Activated T-helper 2 cell treated with anti-CD3 and anti-CD28 coated beads, Interferon-gamma antibody, Interleukin-2, Interleukin-4, amounts not matched to agents 10 μg/mL and 5 μg/mL and 100 μg/mL, durations not matched to agents 14 hours and 24 hours and 36 hours (primary cell): ENCODE measurements at regions not wholly inside any gene's neighbourhood (a gene's known extent, or its start where the extent isn't known, plus 50 kb on each side); places are given as distances from the start of the nearest gene placed in this dataset.

ENCODE experiments used
- DNase-seq: peaks from one replicate; pipeline ENCODE4 v3.0.0; 2021; ENCODE audit warnings: low spot score
- H3K27ac Mint-ChIP-seq: one replicate; pipeline ENCODE4 v1.8.0; 2021; ENCODE audit warnings: mixed read lengths
- H3K27me3 Mint-ChIP-seq: one replicate; pipeline ENCODE4 v1.8.0; 2021; ENCODE audit warnings: low read depth, mixed read lengths
- H3K36me3 Mint-ChIP-seq: one replicate; pipeline ENCODE4 v1.8.0; 2021; ENCODE audit warnings: low read depth, mixed read lengths
- H3K4me1 Mint-ChIP-seq: one replicate; pipeline ENCODE4 v1.8.0; 2021; ENCODE audit warnings: low read depth, mixed read lengths
- H3K4me3 Mint-ChIP-seq: one replicate; pipeline ENCODE4 v1.8.0; 2021; ENCODE audit warnings: low read depth, mild to moderate bottlenecking, moderate library complexity, mixed read lengths
- H3K9me3 Mint-ChIP-seq: one replicate; pipeline ENCODE4 v1.8.0; 2021; ENCODE audit warnings: mixed read lengths
- intact Hi-C: fragments of 100-400 bp; cut with micrococcal nuclease; formaldehyde crosslinking; loops from one replicate; pipeline ENCODE4 v1.15.1; 2023

GRCh38 chr13:105565136-105565727 is 970.2 kb downstream of the EFNB2 start:
- Mint-ChIP-seq H3K27ac (no peak overlapping the region), H3K4me1 (no peaks in the 10 kb centered on the region), H3K36me3 (no peaks in the 10 kb centered on the region), H3K9me3 (no peaks in the 10 kb centered on the region), H3K4me3 (no peak overlapping the region), H3K27me3 (no peaks in the 10 kb centered on the region)
- intact Hi-C loops = no loop called here
- no peak for DNase-seq

GRCh38 chr13:105552078-105552477 is 983.4 kb downstream of the EFNB2 start:
- intact Hi-C loops = no loop called here
- no peak overlapping the region for H3K4me3 Mint-ChIP-seq
- no peaks in the 10 kb centered on the region for H3K9me3 Mint-ChIP-seq
- no peaks in the 10 kb centered on the region for H3K4me1 Mint-ChIP-seq
- no peaks in the 10 kb centered on the region for H3K27me3 Mint-ChIP-seq
- no peaks in the 10 kb centered on the region for H3K36me3 Mint-ChIP-seq
- H3K27ac Mint-ChIP-seq = no peak overlapping the region
- DNase-seq = no peak

DNA sequence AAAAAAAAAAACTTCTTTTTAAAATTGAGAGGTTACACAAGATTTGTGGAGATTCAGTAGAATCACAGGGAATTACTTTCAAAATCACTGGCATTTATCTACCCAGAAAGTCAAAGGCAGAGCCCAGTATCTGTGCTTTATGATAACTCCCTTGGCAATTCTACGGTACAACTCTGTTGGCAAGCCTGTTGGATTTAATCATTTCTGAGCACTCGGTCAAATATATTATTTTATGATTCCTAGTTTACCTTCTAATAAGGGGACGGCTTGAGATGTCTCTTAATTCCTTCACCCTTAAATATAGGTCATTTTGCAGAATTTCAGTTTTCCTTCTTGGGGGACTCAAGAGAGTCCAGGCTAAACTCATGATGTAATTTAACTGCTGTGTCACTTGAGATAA is 987.6 kb downstream of the EFNB2 start:
- Mint-ChIP-seq H3K9me3 (no peaks in the 10 kb centered on the region), H3K36me3 (no peaks in the 10 kb centered on the region), H3K4me3 (no peak overlapping the region), H3K27me3 (no peaks in the 10 kb centered on the region), H3K4me1 (no peaks in the 10 kb centered on the region), H3K27ac (no peak overlapping the region)
- intact Hi-C loops = no loop called here
- no peak for DNase-seq

GRCh38 chr13:105545811-105546210 is 989.7 kb downstream of the EFNB2 start:
- Mint-ChIP-seq H3K9me3 (no peaks in the 10 kb centered on the region), H3K27ac (no peak overlapping the region), H3K4me1 (no peaks in the 10 kb centered on the region), H3K27me3 (no peaks in the 10 kb centered on the region), H3K36me3 (no peaks in the 10 kb centered on the region), H3K4me3 (no peak overlapping the region)
- intact Hi-C loops = no loop called here
- DNase-seq = no peak

DNA sequence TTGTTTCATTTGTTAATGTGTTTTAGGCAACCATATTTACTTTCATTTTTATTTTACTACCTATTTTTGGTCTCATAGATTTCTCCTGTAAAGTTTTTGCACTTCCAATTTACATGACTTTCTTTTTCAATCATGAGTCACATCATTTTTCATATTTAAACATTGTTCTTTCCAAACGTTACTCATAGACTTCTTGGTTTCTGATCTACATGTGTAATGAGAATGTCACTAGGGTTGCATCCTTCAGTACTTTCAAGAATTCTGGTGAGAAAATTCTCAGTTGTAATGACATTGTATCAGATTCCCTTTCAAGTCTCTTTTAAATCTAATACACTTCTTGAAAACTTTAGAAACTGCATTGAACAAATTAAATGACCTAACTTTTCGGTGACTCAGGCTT is 991.7 kb downstream of the EFNB2 start:
- DNase-seq = no peak
- intact Hi-C loops = no loop called here
- H3K4me3 Mint-ChIP-seq = no peak overlapping the region

DNA sequence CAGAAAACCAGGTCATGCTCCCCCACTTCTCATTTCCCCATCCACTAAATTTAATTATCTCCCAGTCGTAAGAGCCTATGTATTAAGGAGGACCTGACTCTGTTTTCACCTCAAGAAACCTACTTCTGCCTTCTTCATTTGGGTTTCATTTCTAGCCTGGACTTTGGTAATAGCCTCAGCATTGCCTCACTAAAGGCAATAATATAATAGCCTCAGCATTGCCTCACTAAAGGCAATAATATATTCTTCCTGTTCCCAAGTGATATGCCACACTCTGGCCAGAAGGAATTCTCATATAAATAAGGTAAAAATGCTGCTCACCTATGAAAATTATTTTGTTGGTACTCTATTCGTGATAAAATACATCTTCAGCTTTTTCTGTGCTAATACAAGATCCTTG is 993.9 kb downstream of the EFNB2 start:
- H3K36me3 Mint-ChIP-seq = no peaks in the 10 kb centered on the region
- no peaks in the 10 kb centered on the region for H3K27me3 Mint-ChIP-seq
- H3K27ac Mint-ChIP-seq = no peak overlapping the region
- intact Hi-C loops = no loop called here
- no peaks in the 10 kb centered on the region for H3K4me1 Mint-ChIP-seq
- no peaks in the 10 kb centered on the region for H3K9me3 Mint-ChIP-seq
- H3K4me3 Mint-ChIP-seq = no peak overlapping the region
- DNase-seq = no peak

More for the DNA sequence above, 991.7 kb downstream of the EFNB2 start:
- no peaks in the 10 kb centered on the region for H3K27me3 Mint-ChIP-seq
- H3K36me3 Mint-ChIP-seq = no peaks in the 10 kb centered on the region
- no peaks in the 10 kb centered on the region for H3K4me1 Mint-ChIP-seq
- H3K27ac Mint-ChIP-seq = no peak overlapping the region
- no peaks in the 10 kb centered on the region for H3K9me3 Mint-ChIP-seq

GRCh38 chr13:105538346-105538745 is 997.1 kb downstream of the EFNB2 start:
- H3K4me1 Mint-ChIP-seq = no peaks in the 10 kb centered on the region

DNA sequence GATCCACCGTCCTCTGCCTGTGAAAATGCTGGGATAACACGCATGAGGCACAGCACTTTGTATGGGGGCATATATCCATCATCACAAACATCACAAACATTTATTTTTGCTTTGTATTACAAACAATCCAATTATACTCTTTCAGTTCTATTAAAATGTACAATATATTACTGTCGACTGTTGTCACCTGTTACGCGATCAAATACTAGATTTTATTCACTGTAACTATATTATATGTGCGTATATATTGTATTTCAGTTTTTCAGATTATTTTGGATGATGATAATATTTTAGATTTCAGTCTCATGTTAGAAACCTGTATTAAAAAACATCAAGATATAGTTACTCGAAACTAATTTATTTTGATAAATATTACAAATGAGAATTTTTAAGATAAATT is 998.3 kb downstream of the EFNB2 start:
- no peaks in the 10 kb centered on the region for H3K36me3 Mint-ChIP-seq
- no peak overlapping the region for H3K27ac Mint-ChIP-seq
- H3K4me3 Mint-ChIP-seq = no peak overlapping the region
- H3K4me1 Mint-ChIP-seq = no peaks in the 10 kb centered on the region
- H3K9me3 Mint-ChIP-seq = no peaks in the 10 kb centered on the region
- intact Hi-C loops = no loop called here
- no peaks in the 10 kb centered on the region for H3K27me3 Mint-ChIP-seq
- no peak for DNase-seq

More at GRCh38 chr13:105538346-105538745, 997.1 kb downstream of the EFNB2 start:
- no peaks in the 10 kb centered on the region for H3K36me3 Mint-ChIP-seq
- H3K27ac Mint-ChIP-seq = no peak overlapping the region
- DNase-seq = no peak
- no peaks in the 10 kb centered on the region for H3K27me3 Mint-ChIP-seq
- no peak overlapping the region for H3K4me3 Mint-ChIP-seq
- intact Hi-C loops = no loop called here
- no peaks in the 10 kb centered on the region for H3K9me3 Mint-ChIP-seq

- Mint-ChIP-seq H3K27ac (no peak overlapping the region), H3K4me3 (no peak overlapping the region), H3K36me3 (no peaks in the 10 kb centered on the region), H3K27me3 (no peaks in the 10 kb centered on the region), H3K9me3 (no peaks in the 10 kb centered on the region), H3K4me1 (no peaks in the 10 kb centered on the region)
- DNase-seq = no peak
- intact Hi-C loops = no loop called here
These were observed 1005.0 kb downstream of the EFNB2 start for GRCh38 chr13:105530468-105530867.

DNA sequence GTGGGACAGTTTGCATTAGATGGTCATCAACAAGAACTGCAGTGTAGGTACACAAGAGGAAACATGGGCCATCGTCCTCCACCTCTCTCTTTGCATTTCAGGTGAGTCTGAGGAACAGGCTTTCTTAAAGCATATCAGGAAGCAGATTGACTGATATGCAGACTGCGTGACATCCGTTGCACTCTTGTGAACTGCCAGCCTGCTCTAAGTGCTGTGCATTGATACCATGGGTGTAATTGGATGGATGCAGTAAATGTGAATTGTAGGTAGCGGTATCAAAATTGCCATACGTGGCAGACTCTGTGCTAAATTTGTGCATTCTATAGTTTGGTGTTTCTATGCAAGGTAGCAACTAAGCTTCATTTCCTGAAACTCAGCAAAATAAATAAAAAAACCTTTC is 1008.3 kb downstream of the EFNB2 start:
- no peaks in the 10 kb centered on the region for H3K4me1 Mint-ChIP-seq

GRCh38 chr13:105519771-105520170 is 1015.7 kb downstream of the EFNB2 start:
- Mint-ChIP-seq H3K27me3 (no peaks in the 10 kb centered on the region), H3K4me1 (no peaks in the 10 kb centered on the region), H3K27ac (no peak overlapping the region), H3K9me3 (no peaks in the 10 kb centered on the region), H3K4me3 (no peak overlapping the region), H3K36me3 (no peaks in the 10 kb centered on the region)
- intact Hi-C loops = no loop called here
- no peak for DNase-seq

More for the DNA sequence above, 1008.3 kb downstream of the EFNB2 start:
- H3K4me3 Mint-ChIP-seq = no peak overlapping the region
- no peaks in the 10 kb centered on the region for H3K9me3 Mint-ChIP-seq
- intact Hi-C loops = no loop called here
- H3K27me3 Mint-ChIP-seq = no peaks in the 10 kb centered on the region
- DNase-seq = no peak
- H3K27ac Mint-ChIP-seq = no peak overlapping the region
- H3K36me3 Mint-ChIP-seq = no peaks in the 10 kb centered on the region

DNA sequence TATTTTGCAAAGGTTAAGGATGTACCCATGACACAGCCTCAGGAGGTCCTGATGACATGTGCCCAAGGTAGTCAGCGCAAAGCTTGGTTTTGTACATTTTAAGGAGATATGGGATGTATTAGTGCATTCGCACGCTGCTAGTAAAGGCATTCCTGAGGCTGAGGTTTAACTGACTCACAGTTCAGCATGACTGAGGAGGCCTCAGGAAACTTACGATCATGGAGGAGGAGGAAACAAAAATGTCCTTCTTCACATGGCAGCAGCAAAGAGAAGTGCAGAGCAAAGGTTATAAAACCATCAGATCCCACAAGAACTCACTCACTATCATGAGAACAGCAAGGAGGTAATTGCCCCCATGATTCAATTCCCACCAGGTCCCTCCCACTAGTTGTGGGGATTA is 1017.4 kb downstream of the EFNB2 start:
- intact Hi-C loops = no loop called here
- no peak overlapping the region for H3K4me3 Mint-ChIP-seq

DNA sequence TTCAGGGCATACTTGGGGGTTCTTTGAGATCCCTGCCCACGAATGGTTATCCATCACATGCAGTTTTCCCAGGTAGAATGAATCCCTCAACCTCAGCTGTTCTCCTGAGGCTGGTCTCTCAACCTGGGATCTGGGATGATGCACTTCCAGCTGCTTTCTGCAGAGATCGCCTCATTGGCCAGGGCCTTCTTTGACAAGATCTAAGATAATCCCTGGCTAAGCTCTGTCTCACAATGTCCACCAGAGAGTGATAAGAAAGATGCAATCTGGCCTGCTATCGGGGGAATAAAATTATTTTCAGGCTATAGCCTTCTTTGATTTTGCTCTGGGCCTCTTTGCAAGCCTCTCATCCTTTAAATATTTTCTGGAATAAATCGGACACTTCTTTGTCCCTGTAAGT is 1021.1 kb downstream of the EFNB2 start:
- Mint-ChIP-seq H3K27me3 (no peaks in the 10 kb centered on the region), H3K36me3 (no peaks in the 10 kb centered on the region), H3K27ac (no peak overlapping the region), H3K4me3 (no peak overlapping the region), H3K4me1 (no peaks in the 10 kb centered on the region), H3K9me3 (no peaks in the 10 kb centered on the region)
- intact Hi-C loops = no loop called here
- no peak for DNase-seq

More for the DNA sequence above, 1017.4 kb downstream of the EFNB2 start:
- no peaks in the 10 kb centered on the region for H3K9me3 Mint-ChIP-seq
- DNase-seq = no peak
- no peaks in the 10 kb centered on the region for H3K4me1 Mint-ChIP-seq
- H3K27me3 Mint-ChIP-seq = no peaks in the 10 kb centered on the region
- H3K27ac Mint-ChIP-seq = no peak overlapping the region
- H3K36me3 Mint-ChIP-seq = no peaks in the 10 kb centered on the region

GRCh38 chr13:105513448-105513847 is 1022.0 kb downstream of the EFNB2 start:
- intact Hi-C loops = no loop called here
- no peaks in the 10 kb centered on the region for H3K36me3 Mint-ChIP-seq
- no peaks in the 10 kb centered on the region for H3K27me3 Mint-ChIP-seq
- no peak for DNase-seq
- no peaks in the 10 kb centered on the region for H3K9me3 Mint-ChIP-seq
- H3K27ac Mint-ChIP-seq = no peak overlapping the region
- no peaks in the 10 kb centered on the region for H3K4me1 Mint-ChIP-seq
- H3K4me3 Mint-ChIP-seq = no peak overlapping the region
